HG02943 (cell line): ENCODE measurements at regions not wholly inside any gene's neighbourhood (a gene's known extent, or its start where the extent isn't known, plus 50 kb on each side); places are given as distances from the start of the nearest gene placed in this dataset.
"Not testable (repeated sequence)": the region's sequence is repeated elsewhere in the genome, so short reads cannot be mapped to it uniquely, and the experiment has no call there.

Experiments used
- ATAC-seq: cut with Tn5 transposase; IDR thresholded peaks from one replicate; pipeline ENCODE4 v1.9.1; 2021; ENCODE audit warnings: mild to moderate bottlenecking, low read depth, moderate library complexity; ENCODE audit not compliant: unreplicated experiment

DNA sequence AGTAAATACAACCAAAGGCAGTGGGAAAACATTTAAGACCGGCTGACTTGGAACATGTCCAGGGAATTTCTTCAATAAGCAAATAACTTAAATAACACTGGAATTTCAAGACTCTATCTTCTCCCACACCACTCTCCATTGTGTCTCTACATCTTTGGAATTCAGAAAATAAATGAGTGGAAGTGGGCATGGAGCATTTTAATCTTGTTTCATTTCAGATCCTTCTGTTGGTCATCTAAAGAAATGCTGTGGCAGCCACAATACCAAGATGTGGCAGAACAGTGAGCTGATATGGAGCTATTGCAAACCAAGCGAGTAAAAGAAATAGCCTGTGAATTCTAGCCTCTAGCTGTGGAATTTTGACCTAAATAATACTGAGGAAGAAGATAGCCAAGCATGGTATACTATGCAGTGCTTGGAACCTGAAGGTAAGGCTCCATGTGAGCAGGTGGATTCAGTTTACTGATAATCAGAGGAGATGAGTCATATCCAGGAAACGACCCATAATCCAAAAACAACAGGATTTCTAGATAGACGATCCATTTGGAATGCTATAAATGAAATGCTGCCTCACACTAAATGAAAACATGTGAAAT lies 157.1 kb upstream of the SCN7A start:
- no peak for ATAC-seq

GRCh38 chr2:166647935-166648334 lies 153.9 kb upstream of the SCN7A start:
- no peak for ATAC-seq

DNA sequence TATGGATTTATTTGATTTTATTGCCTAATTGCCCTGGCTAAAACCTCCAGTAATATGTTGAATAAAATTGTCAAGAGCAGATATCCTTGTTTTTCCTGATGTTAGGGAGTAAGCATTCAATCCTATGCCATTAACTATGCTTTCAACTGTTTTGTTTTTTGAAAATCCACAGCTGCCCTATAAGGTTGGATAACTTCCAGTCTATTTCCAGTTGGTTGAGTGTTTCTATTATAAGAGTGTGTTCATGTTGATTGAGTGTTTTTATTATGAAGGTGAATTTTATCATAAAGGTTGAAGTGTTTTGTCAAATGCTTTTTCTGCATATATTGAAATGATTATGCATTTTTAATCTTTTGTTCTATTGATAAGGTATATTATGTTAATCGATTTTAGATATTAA lies 149.9 kb upstream of the SCN7A start:
- no peak for ATAC-seq

DNA sequence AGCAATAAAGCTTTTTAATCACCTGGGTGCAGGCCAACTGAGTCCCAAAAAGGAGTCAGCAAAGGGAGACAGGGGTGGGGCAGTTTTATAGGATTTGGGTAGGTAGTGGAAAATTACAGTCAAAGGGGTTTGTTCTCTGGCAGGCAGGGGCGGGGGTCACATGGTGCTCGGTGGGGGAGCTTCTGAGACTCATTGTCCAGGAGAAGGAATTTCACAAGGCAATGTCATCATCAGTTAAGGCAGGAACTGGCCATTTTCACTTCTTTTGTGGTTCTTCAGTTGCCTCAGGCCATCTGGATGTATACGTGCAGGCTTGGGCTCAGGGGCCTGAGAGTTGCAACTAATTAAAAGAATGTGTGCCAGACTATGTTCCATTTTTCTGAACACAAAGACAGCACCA lies 147.5 kb upstream of the SCN7A start:
- not testable (repeated sequence) for ATAC-seq

DNA sequence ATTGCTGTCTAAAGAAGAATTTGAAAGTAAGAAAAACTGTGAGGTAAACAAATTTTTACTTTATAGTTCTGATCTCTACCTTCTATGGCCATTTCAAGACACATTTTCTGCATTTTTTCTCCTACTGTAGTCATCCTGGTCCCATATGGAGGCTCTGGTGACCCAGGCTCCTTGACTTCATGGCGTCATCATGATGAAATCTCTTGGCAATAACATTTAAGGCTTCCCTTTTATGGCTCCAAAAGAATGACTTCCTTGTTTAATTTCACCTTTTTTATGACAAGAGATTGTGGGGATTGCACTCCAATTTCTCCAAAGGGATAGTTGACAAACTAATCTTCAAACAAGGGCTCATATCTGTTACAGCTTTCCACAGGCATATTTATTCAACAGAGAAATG lies 143.0 kb upstream of the SCN7A start:
- no peak for ATAC-seq

DNA sequence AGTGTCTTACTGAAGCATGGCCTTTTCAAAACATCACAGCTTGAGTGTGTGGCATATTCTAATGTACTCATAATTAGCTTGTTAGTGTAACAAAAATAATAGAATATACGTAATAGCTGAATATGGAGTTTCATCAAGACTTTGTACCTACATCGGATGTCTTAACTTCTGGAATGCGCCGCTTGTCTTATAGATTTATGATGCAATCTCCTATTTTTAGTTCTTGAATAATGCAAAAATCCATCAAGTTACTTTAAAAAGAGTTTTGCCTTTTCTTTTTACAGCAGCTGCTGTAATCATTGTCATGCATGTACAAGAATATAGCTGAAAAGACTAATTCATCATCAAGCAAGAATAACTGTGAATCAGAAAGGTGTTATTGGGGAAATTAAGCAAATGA lies 140.7 kb upstream of the SCN7A start:
- no peak for ATAC-seq

- no peak for ATAC-seq
Measured at GRCh38 chr2:166632616-166633015, 138.6 kb upstream of the SCN7A start.

GRCh38 chr2:166628478-166629136 lies 134.6 kb upstream of the SCN7A start:
- no peak for ATAC-seq

DNA sequence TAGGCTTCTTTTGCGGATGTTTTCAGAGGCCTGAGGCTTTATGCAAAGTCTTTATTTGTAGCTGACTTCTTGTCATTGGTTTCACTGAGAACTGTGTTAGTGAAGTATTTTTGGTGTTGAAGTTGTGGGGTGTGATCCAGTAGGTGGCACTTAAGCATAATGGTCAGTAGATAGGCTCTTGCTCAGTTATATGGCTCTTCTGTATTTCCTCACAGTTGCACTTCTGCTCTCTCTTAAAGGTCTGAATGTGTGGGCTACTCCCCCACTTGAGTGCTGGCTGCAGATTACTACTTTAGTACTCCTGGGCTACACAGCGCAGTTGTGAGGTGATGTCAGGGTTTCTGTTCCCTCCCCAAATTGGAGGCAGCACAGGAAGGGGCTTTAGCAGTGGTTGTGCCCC lies 133.8 kb upstream of the SCN7A start:
- no peak for ATAC-seq

DNA sequence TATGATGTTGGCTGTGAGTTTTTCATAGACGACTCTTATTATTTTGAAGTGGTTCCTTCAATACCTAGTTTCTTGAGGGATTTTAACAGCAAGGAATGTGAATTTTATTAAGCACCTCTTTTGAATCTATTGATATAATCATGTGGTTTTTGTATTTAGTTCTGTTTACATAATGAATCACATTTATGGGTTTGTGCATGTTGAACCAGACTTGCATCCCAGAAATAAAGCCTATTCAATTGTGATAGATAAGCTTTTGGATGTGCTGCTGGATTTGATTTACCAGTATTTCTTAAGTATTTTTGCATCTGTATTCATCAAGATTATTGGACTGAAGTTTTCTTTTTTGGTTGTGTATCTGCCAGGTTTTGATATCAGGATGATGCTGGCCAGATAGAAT lies 131.6 kb upstream of the SCN7A start:
- no peak for ATAC-seq

DNA sequence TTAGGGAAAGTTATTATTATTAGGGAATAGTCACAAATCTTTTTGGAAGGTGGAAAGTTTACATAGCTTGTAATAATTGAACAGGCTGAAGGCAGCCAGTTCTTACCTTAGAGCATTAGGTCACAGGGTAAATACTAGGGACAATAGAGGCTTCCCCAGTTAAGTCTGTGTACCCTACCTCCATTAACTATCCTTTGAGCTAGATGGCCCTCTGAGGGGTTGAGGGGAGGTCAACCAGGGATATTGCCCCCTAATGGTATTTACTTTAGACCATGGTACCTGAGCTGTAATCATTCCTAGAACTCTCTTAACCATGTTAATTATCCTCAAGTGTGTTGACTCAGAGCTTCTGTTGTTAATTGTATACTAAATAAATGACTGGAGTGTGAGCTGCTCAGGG lies 120.5 kb upstream of the SCN7A start:
- ATAC-seq = no peak

GRCh38 chr2:166614029-166614428 lies 120.0 kb upstream of the SCN7A start:
- no peak for ATAC-seq

DNA sequence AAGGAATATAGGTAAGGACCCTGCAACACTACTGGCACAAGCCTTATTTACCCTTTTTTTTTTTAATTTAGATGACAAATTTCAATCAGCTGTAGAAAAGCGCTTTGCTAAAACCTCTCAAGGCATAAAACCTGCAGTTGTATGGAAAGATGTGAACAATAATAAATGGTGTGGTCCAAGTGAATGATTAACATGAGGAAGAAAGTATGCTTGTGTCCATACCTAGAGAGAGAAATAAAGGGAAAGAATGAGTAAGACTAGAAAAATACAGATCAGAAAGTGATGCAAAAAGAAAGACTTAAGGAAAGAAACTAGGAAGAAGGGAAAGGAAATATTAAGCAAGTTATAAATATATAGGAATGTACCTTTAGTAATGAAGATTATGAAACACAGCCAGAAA lies 119.2 kb upstream of the SCN7A start:
- no peak for ATAC-seq

DNA sequence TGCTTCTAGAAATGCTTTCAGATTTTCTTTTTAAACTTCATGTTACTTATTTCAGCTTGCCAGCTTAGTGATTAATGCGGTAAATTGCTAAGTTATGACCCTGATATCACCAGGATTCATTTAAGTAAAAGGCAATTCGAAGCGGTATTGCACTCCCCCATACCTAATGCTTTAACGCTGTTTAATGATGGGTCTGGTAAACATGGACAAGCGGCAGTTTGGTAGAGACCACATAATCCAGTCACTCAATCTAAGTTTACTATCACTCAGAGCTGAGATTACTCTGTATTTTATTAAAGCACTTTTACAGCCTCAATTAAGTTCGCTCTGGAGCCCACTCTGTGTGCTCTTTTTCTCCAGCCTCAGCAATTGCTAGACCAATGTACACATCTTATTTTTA lies 118.2 kb upstream of the SCN7A start:
- ATAC-seq = no peak

DNA sequence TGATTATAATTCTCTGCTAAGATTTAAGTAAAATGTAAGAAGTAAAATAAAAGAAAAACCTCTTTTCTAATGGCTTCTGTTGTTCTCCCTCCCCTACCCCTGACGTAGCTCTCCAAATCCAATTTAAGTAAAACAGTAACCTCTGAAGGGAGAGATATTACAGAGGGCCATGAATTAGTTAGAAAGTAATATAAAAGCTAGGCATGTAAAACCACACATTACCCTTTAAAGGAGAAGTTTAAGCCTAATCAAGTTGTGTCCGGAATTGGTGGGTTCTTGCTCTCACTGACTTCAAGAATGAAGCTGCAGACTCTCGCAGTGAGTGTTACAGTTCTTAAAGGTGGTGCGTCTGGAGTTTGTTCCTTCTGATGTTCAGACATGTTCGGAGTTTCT lies 116.9 kb upstream of the SCN7A start:
- no peak for ATAC-seq

GRCh38 chr2:166610180-166610912 lies 116.3 kb upstream of the SCN7A start:
- ATAC-seq = no peak

GRCh38 chr2:166609183-166609959 lies 115.3 kb upstream of the SCN7A start:
- no peak for ATAC-seq

DNA sequence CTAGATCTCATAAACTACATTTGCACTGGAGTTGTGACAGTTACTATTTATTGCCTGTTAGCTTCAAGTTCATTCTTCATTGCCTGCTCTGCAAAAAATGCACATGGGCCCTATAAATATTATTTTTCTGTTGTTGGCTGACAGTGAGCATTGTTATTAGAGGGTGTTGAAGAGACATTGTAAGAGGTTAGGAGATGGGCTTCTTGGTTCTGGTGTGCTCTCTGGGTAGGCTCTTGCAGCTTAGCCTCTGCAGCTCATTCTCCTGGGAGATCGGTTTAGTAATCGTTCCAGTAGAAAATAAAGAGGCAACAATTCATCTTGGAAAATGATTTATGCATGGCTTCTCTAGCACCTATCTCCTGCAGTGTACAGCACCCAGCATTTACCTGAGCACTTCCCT lies 113.8 kb upstream of the SCN7A start:
- ATAC-seq = no peak

GRCh38 chr2:166593403-166593802 lies 99.4 kb upstream of the SCN7A start:
- ATAC-seq = no peak

GRCh38 chr2:166592750-166593149 lies 98.7 kb upstream of the SCN7A start:
- ATAC-seq = no peak

- no peak for ATAC-seq
Measured at GRCh38 chr2:166591226-166591625, 97.2 kb upstream of the SCN7A start.
